Smooth muscle cell (in vitro differentiated cells): ENCODE measurements at regions not wholly inside any gene's neighbourhood (a gene's known extent, or its start where the extent isn't known, plus 50 kb on each side); places are given as distances from the start of the nearest gene placed in this dataset.

Source experiments
- DNase-seq: peaks from one replicate; lab custom pipeline; 2025; ENCODE audit not compliant: unreplicated experiment; lab: John Stamatoyannopoulos, UW
- H2AFZ ChIP-seq: fragments of 200-600 bp; sonication (generic); 2 replicates; pipeline ENCODE4 v1.6.0; 2016; ENCODE audit warnings: antibody characterized with exemption, low read depth, mild to moderate bottlenecking
- H3F3A ChIP-seq: fragments of 200-600 bp; sonication (generic); 2 replicates; pipeline ENCODE4 v1.6.0; 2017; ENCODE audit warnings: antibody characterized with exemption, low read depth
- H3K27ac ChIP-seq: fragments of 200-600 bp; sonication (generic); 2 replicates; pipeline ENCODE4 v1.5.1; 2016; ENCODE audit warnings: low read depth, mild to moderate bottlenecking
- H3K27me3 ChIP-seq: fragments of 200-600 bp; sonication (generic); 2 replicates; pipeline ENCODE4 v1.6.1; 2016; ENCODE audit warnings: low read depth, mild to moderate bottlenecking
- H3K36me3 ChIP-seq: fragments of 200-600 bp; sonication (generic); 2 replicates; pipeline ENCODE4 v1.5.1; 2016; ENCODE audit warnings: low read depth
- H3K4me1 ChIP-seq: fragments of 200-600 bp; sonication (generic); 2 replicates; pipeline ENCODE4 v1.5.1; 2016; ENCODE audit warnings: low read depth
- H3K4me2 ChIP-seq: fragments of 200-600 bp; sonication (generic); 2 replicates; pipeline ENCODE4 v1.6.0; 2016; ENCODE audit warnings: mild to moderate bottlenecking
- H3K4me3 ChIP-seq: fragments of 200-600 bp; sonication (generic); 2 replicates; pipeline ENCODE4 v1.5.1; 2016; ENCODE audit warnings: mild to moderate bottlenecking
- H3K79me2 ChIP-seq: fragments of 200-600 bp; sonication (generic); 2 replicates; pipeline ENCODE4 v1.6.0; 2016; ENCODE audit warnings: low read depth, mild to moderate bottlenecking
- H3K9ac ChIP-seq: fragments of 200-600 bp; sonication (generic); 2 replicates; pipeline ENCODE4 v1.6.0; 2016; ENCODE audit warnings: low read depth
- H3K9me3 ChIP-seq: fragments of 200-600 bp; sonication (generic); replicated peaks from 2 replicates; pipeline ENCODE4 v1.5.1; 2016; ENCODE audit warnings: low read depth
- H4K20me1 ChIP-seq: fragments of 200-600 bp; sonication (generic); 2 replicates; pipeline ENCODE4 v1.6.0; 2016; ENCODE audit warnings: low read depth
- CTCF ChIP-seq: fragments of 200-600 bp; sonication (generic); IDR thresholded peaks from 2 replicates; pipeline ENCODE4 v1.5.1; 2017; ENCODE audit warnings: borderline replicate concordance, mild to moderate bottlenecking, antibody characterized with exemption; ENCODE audit not compliant: insufficient read depth, poor library complexity, severe bottlenecking
- WGBS: methylation state at CpG from one replicate; pipeline ENCODE4 v1.1.7; 2016; ENCODE audit warnings: low lambda C conversion rate; 5-methylcytosine and 5-hydroxymethylcytosine counted together

GRCh38 chr11:92793189-92793588 lies 176.3 kb upstream of the MTNR1B start:
- Histone ChIP-seq H3K9me3 (no peaks in the 10 kb centered on the region), H3K4me2 (no peak overlapping the region)

GRCh38 chr11:92794783-92795182 lies 174.7 kb upstream of the MTNR1B start:
- H3K9ac ChIP-seq = no peak overlapping the region
- no peak overlapping the region for H3K4me3 ChIP-seq
- TF ChIP-seq CTCF = no peak
- no peaks in the 10 kb centered on the region for H4K20me1 ChIP-seq
- H3K4me1 ChIP-seq = peaks cover 21% of the 10 kb centered on the region
- H3K79me2 ChIP-seq = no peaks in the 10 kb centered on the region
- no peaks in the 10 kb centered on the region for H3F3A ChIP-seq
- WGBS = 45% methylated on average over 2 of the region's 2 CpGs
- H2AFZ ChIP-seq = no peak overlapping the region
- no peak for DNase-seq
- no peaks in the 10 kb centered on the region for H3K36me3 ChIP-seq
- no peak overlapping the region for H3K27ac ChIP-seq
- H3K4me2 ChIP-seq = no peak overlapping the region
- peaks cover 11% of the 10 kb centered on the region for H3K27me3 ChIP-seq
- H3K9me3 ChIP-seq = no peaks in the 10 kb centered on the region

More at GRCh38 chr11:92793189-92793588, 176.3 kb upstream of the MTNR1B start:
- H3K4me3 ChIP-seq = no peak overlapping the region
- no peak overlapping the region for H3K27ac ChIP-seq
- H3K36me3 ChIP-seq = no peaks in the 10 kb centered on the region
- TF ChIP-seq CTCF = no peak
- no peak for DNase-seq
- no peak overlapping the region for H2AFZ ChIP-seq
- no peaks in the 10 kb centered on the region for H3F3A ChIP-seq
- peaks cover 11% of the 10 kb centered on the region for H3K27me3 ChIP-seq
- H4K20me1 ChIP-seq = no peaks in the 10 kb centered on the region
- WGBS = 83% methylated on average over 4 of the region's 4 CpGs
- peaks cover 21% of the 10 kb centered on the region for H3K4me1 ChIP-seq
- no peaks in the 10 kb centered on the region for H3K79me2 ChIP-seq
- H3K9ac ChIP-seq = no peak overlapping the region

GRCh38 chr11:92796744-92797143 lies 172.7 kb upstream of the MTNR1B start:
- no peaks in the 10 kb centered on the region for H3F3A ChIP-seq
- WGBS = 93% methylated on average over 1 of the region's 1 CpG

More at GRCh38 chr11:92796744-92797143, 172.7 kb upstream of the MTNR1B start:
- Histone ChIP-seq H3K9me3 (no peaks in the 10 kb centered on the region), H4K20me1 (no peaks in the 10 kb centered on the region), H3K9ac (no peak overlapping the region), H3K4me2 (no peak overlapping the region), H3K36me3 (no peaks in the 10 kb centered on the region), H3K4me1 (peaks cover 21% of the 10 kb centered on the region), H3K27me3 (peaks cover 11% of the 10 kb centered on the region), H3K4me3 (no peak overlapping the region), H3K27ac (no peak overlapping the region), H2AFZ (no peak overlapping the region), H3K79me2 (no peaks in the 10 kb centered on the region)
- DNase-seq = no peak
- TF ChIP-seq CTCF = no peak
